NB4 (cell line): ENCODE measurements at regions not wholly inside any gene's neighbourhood (a gene's known extent, or its start where the extent isn't known, plus 50 kb on each side); places are given as distances from the start of the nearest gene placed in this dataset.

Experiments
- DNase-seq: peaks from one replicate; pipeline ENCODE4 v3.0.0; 2010; ENCODE audit warnings: low read depth
- H3K4me3 ChIP-seq: one replicate; pipeline ENCODE4 v1.5.1; 2011; ENCODE audit warnings: mild to moderate bottlenecking, low read depth, low read length, moderate library complexity
- CTCF ChIP-seq: IDR thresholded peaks from one replicate; pipeline ENCODE4 v1.5.1; 2012; ENCODE audit warnings: low read depth, low read length
- MAX ChIP-seq: IDR thresholded peaks from 2 replicates; pipeline ENCODE4 v1.6.1; 2011; ENCODE audit warnings: low read depth, low read length
- MYC ChIP-seq: IDR thresholded peaks from 2 replicates; pipeline ENCODE4 v1.6.1; 2011; ENCODE audit warnings: low read depth, low read length
- POLR2A ChIP-seq: IDR thresholded peaks from 2 replicates; pipeline ENCODE4 v1.6.1; 2011; ENCODE audit warnings: mild to moderate bottlenecking; ENCODE audit not compliant: insufficient read length; ENCODE audit errors: extremely low read depth

DNA sequence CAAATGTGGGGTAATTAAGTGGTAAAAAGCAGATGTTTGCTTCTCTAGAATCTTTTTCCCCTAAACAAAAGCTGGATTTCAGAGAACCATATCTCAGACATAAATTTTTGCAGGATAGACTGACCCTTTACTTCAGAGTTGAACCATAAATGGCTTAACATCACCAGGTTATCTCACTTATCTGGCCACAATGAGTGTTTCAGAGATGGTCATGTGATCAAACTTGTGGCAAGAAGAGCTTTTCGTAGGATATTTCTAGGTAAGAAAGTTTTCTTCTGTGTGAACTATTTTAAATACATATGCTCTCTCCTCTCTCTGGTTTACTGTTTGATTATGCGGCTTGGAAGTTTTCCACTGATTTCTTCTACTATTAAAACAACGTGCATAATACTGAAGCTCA is 270.2 kb upstream of the TFAP2D start:
- no peak for DNase-seq
- TF ChIP-seq MAX (no peak), MYC (no peak), CTCF (no peak), POLR2A (no peak)
- H3K4me3 ChIP-seq, result no peak overlapping the region

DNA sequence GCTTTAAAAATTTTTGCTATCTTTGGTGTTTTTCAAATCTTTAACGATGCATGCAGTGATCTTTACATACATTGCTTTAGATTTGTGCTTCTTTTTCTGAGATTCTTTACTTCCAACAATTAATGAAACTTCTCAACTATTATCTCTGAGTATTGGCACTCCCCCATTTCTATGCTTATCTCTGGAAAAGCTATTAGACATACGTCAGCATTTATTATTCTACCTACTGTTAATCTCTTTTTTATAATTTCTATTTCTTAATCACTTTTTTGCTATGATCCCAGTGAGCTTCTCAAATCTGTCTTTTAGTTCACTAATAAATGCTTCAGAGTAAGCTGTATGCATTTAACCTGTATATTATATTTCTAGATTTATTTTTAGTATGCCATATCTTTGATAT is 264.2 kb upstream of the TFAP2D start:
- H3K4me3 ChIP-seq, result no peak overlapping the region
- TF ChIP-seq MAX (no peak), MYC (no peak), CTCF (no peak), POLR2A (no peak)
- no peak for DNase-seq

- H3K4me3 ChIP-seq, result no peak overlapping the region
- TF ChIP-seq POLR2A (no peak), CTCF (no peak), MYC (no peak), MAX (no peak)
- no peak for DNase-seq
These were observed 261.4 kb upstream of the TFAP2D start for GRCh38 chr6:50451826-50452400.

DNA sequence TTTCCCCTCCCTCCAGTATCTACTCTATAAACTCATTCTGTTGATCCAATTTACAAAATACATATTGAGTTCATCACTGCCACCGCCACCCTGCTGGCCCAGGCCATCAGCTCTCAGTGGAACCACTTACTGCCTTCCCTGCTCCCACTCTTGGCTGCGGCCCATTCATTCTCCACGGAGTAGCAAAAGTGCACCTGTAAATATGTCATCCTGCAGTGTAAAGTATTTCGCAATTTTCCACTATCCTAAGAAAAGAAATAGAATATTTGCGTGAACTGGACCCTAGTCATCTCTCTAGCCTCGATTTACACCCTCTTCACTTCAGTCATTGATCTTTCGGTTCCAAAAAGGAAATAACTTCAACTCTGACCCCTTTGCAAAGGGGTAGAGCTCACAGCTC is 258.3 kb upstream of the TFAP2D start:
- TF ChIP-seq MYC, result no peak
- no peak for TF ChIP-seq MAX
- no peak for TF ChIP-seq POLR2A
- no peak for TF ChIP-seq CTCF
- no peak overlapping the region for H3K4me3 ChIP-seq
- no peak for DNase-seq

- no peak for DNase-seq
- no peak overlapping the region for H3K4me3 ChIP-seq
- TF ChIP-seq MAX, result no peak
- no peak for TF ChIP-seq MYC
- TF ChIP-seq POLR2A, result no peak
- TF ChIP-seq CTCF, result no peak
These were observed 256.0 kb upstream of the TFAP2D start for GRCh38 chr6:50457351-50457750.
